ENCODE measurements at regions not wholly inside any gene's neighbourhood (a gene's known extent, or its start where the extent isn't known, plus 50 kb on each side); places are given as distances from the start of the nearest gene placed in this dataset.

DNA sequence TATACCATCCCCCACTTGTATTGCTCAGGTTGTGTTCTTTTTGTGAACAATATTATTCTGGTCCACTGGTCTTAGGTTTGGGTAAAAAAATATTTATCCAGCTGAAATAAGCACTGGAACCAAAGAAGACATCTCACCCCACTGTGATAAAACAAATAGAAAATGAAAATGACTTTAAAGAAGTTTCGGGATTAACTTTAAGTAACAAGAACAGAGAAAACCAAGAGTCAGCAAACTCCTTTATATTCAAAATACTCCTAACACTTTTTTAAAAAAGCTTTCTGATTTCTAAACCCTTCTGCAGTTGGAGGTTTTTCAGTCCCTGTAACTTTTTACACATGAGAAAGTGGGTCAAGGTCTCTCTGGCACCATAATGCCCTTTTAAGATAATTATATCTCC lies 273.9 kb upstream of the CDH10 start:
- no peak for TF ChIP-seq POLR2AphosphoS5 (IDR thresholded peaks at IDR 0.05; ENCODE audit: low read depth)
- TF ChIP-seq, protein P1, sequence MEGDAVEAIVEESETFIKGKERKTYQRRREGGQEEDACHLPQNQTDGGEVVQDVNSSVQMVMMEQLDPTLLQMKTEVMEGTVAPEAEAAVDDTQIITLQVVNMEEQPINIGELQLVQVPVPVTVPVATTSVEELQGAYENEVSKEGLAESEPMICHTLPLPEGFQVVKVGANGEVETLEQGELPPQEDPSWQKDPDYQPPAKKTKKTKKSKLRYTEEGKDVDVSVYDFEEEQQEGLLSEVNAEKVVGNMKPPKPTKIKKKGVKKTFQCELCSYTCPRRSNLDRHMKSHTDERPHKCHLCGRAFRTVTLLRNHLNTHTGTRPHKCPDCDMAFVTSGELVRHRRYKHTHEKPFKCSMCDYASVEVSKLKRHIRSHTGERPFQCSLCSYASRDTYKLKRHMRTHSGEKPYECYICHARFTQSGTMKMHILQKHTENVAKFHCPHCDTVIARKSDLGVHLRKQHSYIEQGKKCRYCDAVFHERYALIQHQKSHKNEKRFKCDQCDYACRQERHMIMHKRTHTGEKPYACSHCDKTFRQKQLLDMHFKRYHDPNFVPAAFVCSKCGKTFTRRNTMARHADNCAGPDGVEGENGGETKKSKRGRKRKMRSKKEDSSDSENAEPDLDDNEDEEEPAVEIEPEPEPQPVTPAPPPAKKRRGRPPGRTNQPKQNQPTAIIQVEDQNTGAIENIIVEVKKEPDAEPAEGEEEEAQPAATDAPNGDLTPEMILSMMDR (IDR thresholded peaks at IDR 0.05; ENCODE audit: insufficient read depth, low read length): no peak
- no peak for TF ChIP-seq SPI1 (IDR thresholded peaks at IDR 0.05; ENCODE audit: borderline replicate concordance, low read depth)
- TF ChIP-seq, protein P2, sequence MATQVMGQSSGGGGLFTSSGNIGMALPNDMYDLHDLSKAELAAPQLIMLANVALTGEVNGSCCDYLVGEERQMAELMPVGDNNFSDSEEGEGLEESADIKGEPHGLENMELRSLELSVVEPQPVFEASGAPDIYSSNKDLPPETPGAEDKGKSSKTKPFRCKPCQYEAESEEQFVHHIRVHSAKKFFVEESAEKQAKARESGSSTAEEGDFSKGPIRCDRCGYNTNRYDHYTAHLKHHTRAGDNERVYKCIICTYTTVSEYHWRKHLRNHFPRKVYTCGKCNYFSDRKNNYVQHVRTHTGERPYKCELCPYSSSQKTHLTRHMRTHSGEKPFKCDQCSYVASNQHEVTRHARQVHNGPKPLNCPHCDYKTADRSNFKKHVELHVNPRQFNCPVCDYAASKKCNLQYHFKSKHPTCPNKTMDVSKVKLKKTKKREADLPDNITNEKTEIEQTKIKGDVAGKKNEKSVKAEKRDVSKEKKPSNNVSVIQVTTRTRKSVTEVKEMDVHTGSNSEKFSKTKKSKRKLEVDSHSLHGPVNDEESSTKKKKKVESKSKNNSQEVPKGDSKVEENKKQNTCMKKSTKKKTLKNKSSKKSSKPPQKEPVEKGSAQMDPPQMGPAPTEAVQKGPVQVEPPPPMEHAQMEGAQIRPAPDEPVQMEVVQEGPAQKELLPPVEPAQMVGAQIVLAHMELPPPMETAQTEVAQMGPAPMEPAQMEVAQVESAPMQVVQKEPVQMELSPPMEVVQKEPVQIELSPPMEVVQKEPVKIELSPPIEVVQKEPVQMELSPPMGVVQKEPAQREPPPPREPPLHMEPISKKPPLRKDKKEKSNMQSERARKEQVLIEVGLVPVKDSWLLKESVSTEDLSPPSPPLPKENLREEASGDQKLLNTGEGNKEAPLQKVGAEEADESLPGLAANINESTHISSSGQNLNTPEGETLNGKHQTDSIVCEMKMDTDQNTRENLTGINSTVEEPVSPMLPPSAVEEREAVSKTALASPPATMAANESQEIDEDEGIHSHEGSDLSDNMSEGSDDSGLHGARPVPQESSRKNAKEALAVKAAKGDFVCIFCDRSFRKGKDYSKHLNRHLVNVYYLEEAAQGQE (IDR thresholded peaks at IDR 0.05; ENCODE audit: insufficient replicate concordance, low read depth): no peak
- no peak for TF ChIP-seq GABPA (IDR thresholded peaks at IDR 0.05; ENCODE audit: low read depth)
- DNase-seq (ENCODE audit: low read depth in 1 of 2, low spot score in 1 of 2): no peak
- H3K27me3 ChIP-seq (ENCODE audit: insufficient read depth, poor library complexity, severe bottlenecking): no peaks in the 10 kb centered on the region

DNA sequence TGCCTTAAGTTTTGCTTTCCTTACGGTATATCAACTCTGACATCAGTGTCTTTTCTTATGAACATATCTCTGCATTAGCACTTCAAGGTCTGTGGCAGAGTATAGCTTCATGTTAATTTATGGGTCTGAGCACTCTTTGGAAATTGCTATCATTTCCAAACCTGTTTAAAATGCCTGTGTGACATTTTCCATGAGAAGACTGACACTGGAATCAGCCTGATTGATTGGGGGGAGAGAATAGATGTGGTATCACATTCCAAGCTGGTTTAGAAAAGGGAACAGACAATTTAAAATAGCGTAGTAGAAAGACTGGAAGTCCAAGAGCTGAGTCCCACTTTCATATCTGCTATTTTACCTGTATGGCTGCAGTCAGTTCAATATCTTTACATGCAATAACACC lies 272.1 kb upstream of the CDH10 start:
- H3K27me3 ChIP-seq (ENCODE audit: insufficient read depth, poor library complexity, severe bottlenecking): no peaks in the 10 kb centered on the region
- H3K4me3 ChIP-seq (replicated peaks; ENCODE audit: insufficient read depth, low read length): no peak overlapping the region
- DNase-seq (ENCODE audit: low read depth in 1 of 2, low spot score in 1 of 2): no peak
- TF ChIP-seq POLR2AphosphoS5 (IDR thresholded peaks at IDR 0.05; ENCODE audit: low read depth) (no peak), GABPA (IDR thresholded peaks at IDR 0.05; ENCODE audit: low read depth) (no peak)
- TF ChIP-seq, protein P2 (IDR thresholded peaks at IDR 0.05; ENCODE audit: insufficient replicate concordance, low read depth): no peak
- TF ChIP-seq, protein P1 (IDR thresholded peaks at IDR 0.05; ENCODE audit: insufficient read depth, low read length): no peak
- no peak overlapping the region for H3K27ac ChIP-seq (replicated peaks)

More for the DNA sequence above, 273.9 kb upstream of the CDH10 start:
- Histone ChIP-seq H3K27ac (replicated peaks) (no peak overlapping the region), H3K4me3 (replicated peaks; ENCODE audit: insufficient read depth, low read length) (no peak overlapping the region)

DNA sequence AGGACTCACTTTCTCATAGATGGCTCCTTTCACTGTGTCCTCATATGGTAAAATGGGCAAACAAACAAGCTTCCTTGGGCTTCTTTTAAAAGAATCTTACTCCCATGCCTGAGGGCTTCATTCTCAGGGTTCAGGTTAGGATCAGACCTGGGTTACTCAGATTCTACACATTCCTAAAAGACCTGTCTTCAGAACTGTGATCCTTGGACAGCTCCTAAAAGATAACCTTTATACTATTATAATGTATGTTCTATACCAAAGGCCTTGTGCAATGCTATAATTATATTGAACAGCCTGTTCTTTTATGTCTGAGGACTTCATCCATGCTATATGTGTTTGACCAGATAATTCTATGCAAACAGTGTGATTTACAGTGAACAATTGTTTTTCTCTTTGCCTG lies 264.4 kb upstream of the CDH10 start:
- Histone ChIP-seq H3K4me3 (replicated peaks; ENCODE audit: insufficient read depth, low read length) (no peak overlapping the region), H3K27ac (replicated peaks) (no peak overlapping the region), H3K27me3 (ENCODE audit: insufficient read depth, poor library complexity, severe bottlenecking) (no peaks in the 10 kb centered on the region)
- TF ChIP-seq GABPA (IDR thresholded peaks at IDR 0.05; ENCODE audit: low read depth): no peak
- TF ChIP-seq, protein P2 (IDR thresholded peaks at IDR 0.05; ENCODE audit: insufficient replicate concordance, low read depth): peak; percentile 82
- no peak for DNase-seq (ENCODE audit: low read depth in 1 of 2, low spot score in 1 of 2)

DNA sequence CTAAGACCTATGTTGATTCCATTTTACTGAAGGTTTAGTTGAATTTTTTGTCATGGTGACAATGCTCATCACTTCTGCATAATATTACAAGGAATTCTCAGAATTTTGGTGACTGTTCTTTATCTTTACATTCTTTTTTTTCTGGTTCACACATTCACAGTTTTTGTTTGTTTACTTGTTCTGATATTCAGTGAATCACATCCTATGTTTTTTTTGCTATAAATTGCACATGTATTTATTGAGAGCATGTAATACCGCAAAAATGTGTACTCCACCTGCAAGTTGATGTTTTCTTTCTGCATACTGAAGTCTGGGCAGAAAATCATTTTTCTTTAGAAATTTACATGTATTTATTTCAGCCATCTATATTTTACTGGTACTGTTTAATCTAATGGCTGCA lies 261.9 kb upstream of the CDH10 start:
- no peak for DNase-seq (ENCODE audit: low read depth in 1 of 2, low spot score in 1 of 2)
- Histone ChIP-seq H3K27ac (replicated peaks) (no peak overlapping the region), H3K27me3 (ENCODE audit: insufficient read depth, poor library complexity, severe bottlenecking) (no peaks in the 10 kb centered on the region), H3K4me3 (replicated peaks; ENCODE audit: insufficient read depth, low read length) (no peak overlapping the region)
- TF ChIP-seq, protein P2 (IDR thresholded peaks at IDR 0.05; ENCODE audit: insufficient replicate concordance, low read depth): no peak
- TF ChIP-seq GABPA (IDR thresholded peaks at IDR 0.05; ENCODE audit: low read depth) (no peak), POLR2AphosphoS5 (IDR thresholded peaks at IDR 0.05; ENCODE audit: low read depth) (no peak), SPI1 (IDR thresholded peaks at IDR 0.05; ENCODE audit: borderline replicate concordance, low read depth) (no peak)
- TF ChIP-seq, protein P1 (IDR thresholded peaks at IDR 0.05; ENCODE audit: insufficient read depth, low read length): no peak

Data from HL-60 (cell line).